Heart right ventricle (tissue), 16 donors: ENCODE measurements at regions not wholly inside any gene's neighbourhood (a gene's known extent, or its start where the extent isn't known, plus 50 kb on each side); places are given as distances from the start of the nearest gene placed in this dataset.

Experiments used
- ATAC-seq, 8 donors: fragments of 200-7000 bp; cut with Tn5 transposase; one replicate each; pipeline ENCODE4 v1.9.1; 2020; ENCODE audit warnings: mild to moderate bottlenecking in 8 of 8, moderate library complexity in 8 of 8, moderate number of reproducible peaks in 1 of 8
- DNase-seq, 2 donors: peaks; one replicate each; pipeline ENCODE4 v3.0.0-alpha.2; 2020
- H3K27ac ChIP-seq, 10 donors: fragments of 200-600 bp; sonication (generic) in 2 of 10; one replicate each; pipeline versions ENCODE4 v1.5.0 to v1.8.0; 2020 to 2022; ENCODE audit warnings: mild to moderate bottlenecking in 3 of 10
- H3K27me3 ChIP-seq, 7 donors: fragments of 200-600 bp; one replicate each; pipeline ENCODE4 v1.8.0; 2021 to 2022; ENCODE audit warnings: mild to moderate bottlenecking in 2 of 7
- H3K36me3 ChIP-seq, 9 donors: fragments of 200-600 bp; sonication (generic) in 1 of 9; one replicate each; pipeline versions ENCODE4 v1.5.0 to v1.8.0; 2020 to 2022; ENCODE audit warnings: mild to moderate bottlenecking in 2 of 9
- H3K4me1 ChIP-seq, 9 donors: fragments of 200-600 bp; sonication (generic) in 1 of 9; one replicate each; pipeline versions ENCODE4 v1.5.0 to v1.8.0; 2020 to 2022; ENCODE audit warnings: mild to moderate bottlenecking in 4 of 9
- H3K4me3 ChIP-seq, 10 donors: fragments of 200-600 bp; sonication (generic) in 2 of 10; one replicate each; pipeline versions ENCODE4 v1.5.0 to v1.8.0; 2020 to 2022; ENCODE audit warnings: mild to moderate bottlenecking in 7 of 10, moderate library complexity in 2 of 10
- H3K9me3 ChIP-seq, 11 donors: fragments of 200-600 bp in 10 of 11; sonication (generic) in 2 of 11; one replicate each; pipeline versions ENCODE4 v1.5.0 to v1.8.0; 2013 to 2022; ENCODE audit warnings: mild to moderate bottlenecking in 2 of 11, control low read depth in 1 of 11, moderate library complexity in 1 of 11
- CTCF ChIP-seq, 9 donors: fragments of 200-600 bp; sonication (generic) in 2 of 9; IDR thresholded peaks; one replicate each; pipeline versions ENCODE4 v1.5.0 to v1.8.0; 2021 to 2022; ENCODE audit warnings: antibody characterized with exemption in 9 of 9, mild to moderate bottlenecking in 5 of 9, moderate library complexity in 1 of 9
- WGBS, 2 donors: extraction: QIAGEN DNeasy Blood & Tissue Kit; methylation state at CpG; one replicate each; pipeline ENCODE4 v1.1.7; 2013; ENCODE audit warnings: inconsistent platforms in 1 of 2; 5-methylcytosine and 5-hydroxymethylcytosine counted together
- intact Hi-C, 10 donors: fragments of 100-400 bp; cut with DNase I; formaldehyde crosslinking; loops; one replicate each; pipeline versions ENCODE4 v1.11.1 to v1.14.2; 2022
- donor health status: Arrhythmogenic right ventricular cardiomyopathy.
- donor health status: ischemic (EF 13 %, LVEDD 7.1; RV severe dilation, severe dysfunction).
- donor health status: healthy with polysubstance abuse.
- donor health status: DM: no; HTN: yes; CAD: no.
- donor health status: DM: no; HTN: no; CAD: no.
- donor health status: ischemic (EF 25% LVEDD 6.9; RV normal size, moderate dysfunction).
- donor health status: ischemic (EF 25% LVEDD 5.7; RV mildly dilated, moderate dysfunction).
- donor health status: healthy.
- donor health status: DM: yes; HTN: yes; CAD: no.
- donor health status: Ischemic cardiomyopathy.
- donor health status: ischemic (EF 35%, LVEDD 5.7; RV mildly dilated, moderate dysfunction).
- donor health status: nonischemic (EF 11% LVEDD 7.7; RV severe dilation, severe dysfunction).
- donor health status: DM: yes; HTN: yes; CAD: no.
- donor health status: PGD.
- donor health status: ischemic (EF 29% LVEDD 5.4; RV normal size, mild dysfunction).
- donor health status: nonischemic (EF 23%, LVEDD 6.1; RV moderate dilation, normal function).

GRCh38 chr3:130258532-130258952 is 86.9 kb upstream of the COL6A5 start:
- no peak for TF ChIP-seq CTCF (IDR thresholded peaks at IDR 0.05)
- intact Hi-C loops: no loop called here
- WGBS, 2 donors: 56 to 61% methylated on average over 9 of the region's 9 CpGs
- peaks cover 0 to 21% (median 4%) of the 10 kb centered on the region in 9 donors for H3K4me1 ChIP-seq
- H3K27me3 ChIP-seq: no peaks in the 10 kb centered on the region
- H3K9me3 ChIP-seq: no peaks in the 10 kb centered on the region
- H3K4me3 ChIP-seq: no peak overlapping the region
- DNase-seq (peak in 1 of 2 donors; percentile 34), ATAC-seq (peak; percentile 35 to 83 (median 58))
- H3K27ac ChIP-seq: peak overlapping the region in 6 of 10 donors; percentile 13 to 60 (median 40)
- no peaks in the 10 kb centered on the region for H3K36me3 ChIP-seq

- peak in 4 of 8 donors; percentile 35 to 64 (median 48) for ATAC-seq
Measured at GRCh38 chr3:130259166-130259874, 86.2 kb upstream of the COL6A5 start.

GRCh38 chr3:130260918-130261317 is 84.6 kb upstream of the COL6A5 start:
- Histone ChIP-seq H3K27me3 (no peaks in the 10 kb centered on the region), H3K36me3 (no peaks in the 10 kb centered on the region), H3K4me3 (no peak overlapping the region), H3K9me3 (no peaks in the 10 kb centered on the region), H3K27ac (peak overlapping the region in 3 of 10 donors; percentile 3 to 65 (median 9)), H3K4me1 (peaks cover 0 to 21% (median 4%) of the 10 kb centered on the region in 9 donors)
- peak in 7 of 8 donors; percentile 44 to 76 (median 53) for ATAC-seq
- 59 to 64% methylated on average over 5 of the region's 5 CpGs for WGBS, 2 donors
- DNase-seq: peak in 1 of 2 donors; percentile 19
- no peak for TF ChIP-seq CTCF (IDR thresholded peaks at IDR 0.05)
- intact Hi-C loops: no loop called here

More at GRCh38 chr3:130259166-130259874, 86.2 kb upstream of the COL6A5 start:
- Histone ChIP-seq H3K27ac (peak overlapping the region in 6 of 10 donors; percentile 16 to 65 (median 48)), H3K27me3 (no peaks in the 10 kb centered on the region), H3K36me3 (no peaks in the 10 kb centered on the region), H3K4me1 (peaks cover 0 to 21% (median 4%) of the 10 kb centered on the region in 9 donors), H3K9me3 (no peaks in the 10 kb centered on the region), H3K4me3 (no peak overlapping the region)
- DNase-seq: no peak
- 50 to 54% methylated on average over 2 of the region's 2 CpGs for WGBS, 2 donors
- no peak for TF ChIP-seq CTCF (IDR thresholded peaks at IDR 0.05)
- intact Hi-C loops: no loop called here

GRCh38 chr3:130263708-130264107 is 81.8 kb upstream of the COL6A5 start:
- intact Hi-C loops: no loop called here
- 94 to 95% methylated on average over 25 of the region's 25 CpGs for WGBS, 2 donors
- Histone ChIP-seq H3K36me3 (no peaks in the 10 kb centered on the region), H3K27me3 (no peaks in the 10 kb centered on the region), H3K9me3 (no peaks in the 10 kb centered on the region), H3K4me3 (no peak overlapping the region), H3K27ac (no peak overlapping the region), H3K4me1 (peaks cover 0 to 13% (median 0%) of the 10 kb centered on the region in 9 donors)
- no peak for ATAC-seq
- no peak for DNase-seq
- no peak for TF ChIP-seq CTCF (IDR thresholded peaks at IDR 0.05)
